NCI-H69 (cell line): ENCODE measurements at regions not wholly inside any gene's neighbourhood (a gene's known extent, or its start where the extent isn't known, plus 50 kb on each side); places are given as distances from the start of the nearest gene placed in this dataset.

Experiments
- DNase-seq: peaks from one replicate; lab custom pipeline; 2025; lab: John Stamatoyannopoulos, UW

DNA sequence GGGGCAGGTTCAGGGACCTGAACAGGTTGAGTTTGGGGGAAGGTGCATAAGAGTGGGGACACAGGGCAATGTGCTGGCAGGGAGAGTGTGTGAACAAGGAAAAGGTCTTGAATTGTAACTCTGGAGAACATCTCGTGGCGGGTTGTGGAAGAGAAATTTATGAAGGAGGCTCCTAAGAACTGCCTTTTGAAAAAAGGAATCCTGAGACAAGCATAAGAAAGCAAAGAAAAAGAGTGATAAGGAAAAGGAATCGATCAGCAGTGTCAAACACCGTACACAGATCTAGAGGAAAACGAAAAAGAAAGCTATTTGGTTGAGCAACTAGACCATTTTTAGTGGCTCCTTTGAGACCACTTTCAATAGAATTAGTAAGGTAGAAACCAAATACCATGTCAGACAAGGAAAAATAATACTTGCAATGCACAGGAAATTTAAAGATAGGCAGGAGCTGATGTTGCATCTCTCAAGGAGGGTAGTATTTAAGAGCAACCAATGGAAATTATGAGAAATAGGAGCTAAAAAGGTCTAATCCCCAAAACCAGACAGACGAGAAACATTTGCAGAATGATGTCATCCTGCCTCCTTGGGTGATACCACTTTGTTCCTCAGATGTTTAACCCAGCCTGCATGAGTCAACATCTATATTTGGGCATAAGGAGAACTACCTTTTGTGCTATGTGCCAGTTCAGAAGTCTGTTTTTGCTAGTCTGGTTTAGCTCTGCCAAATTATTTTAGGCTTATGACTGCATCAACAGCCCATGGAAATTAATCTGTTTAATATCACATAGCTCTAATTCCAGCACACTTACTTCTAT, 64.5 kb upstream of the STK38L start:
- peak; percentile 76 for DNase-seq

DNA sequence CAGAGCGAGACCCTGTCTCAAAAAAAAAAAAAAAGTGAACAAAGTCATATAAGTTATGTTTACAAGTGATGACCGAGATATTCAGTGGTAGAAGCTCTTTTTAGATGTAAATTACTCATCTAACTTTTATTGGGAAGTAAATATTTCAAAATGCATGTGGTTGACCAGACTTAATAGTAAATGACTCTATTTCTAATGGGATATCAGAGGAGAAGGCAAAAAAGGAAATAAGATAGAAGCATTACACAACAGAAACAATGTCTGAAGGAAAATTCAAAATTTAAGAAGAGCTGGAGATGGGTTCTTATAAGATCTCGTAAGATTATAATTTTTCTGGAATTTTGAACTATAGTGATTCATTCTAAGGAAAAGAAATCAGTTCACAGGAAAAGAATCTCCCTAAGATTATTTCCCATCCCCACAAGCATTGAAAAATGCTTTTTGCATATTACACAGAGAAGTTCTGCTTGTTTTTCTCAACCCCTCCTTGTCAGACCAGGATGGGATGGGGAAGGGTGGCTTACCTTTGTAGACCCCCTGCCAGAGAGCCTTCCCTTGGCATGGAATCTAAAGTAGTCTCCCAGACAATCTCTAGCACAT, 63.1 kb upstream of the STK38L start:
- DNase-seq, result no peak

- DNase-seq, result no peak
Observed at GRCh38 chr12:27183342-27183741, 60.7 kb upstream of the STK38L start.

DNA sequence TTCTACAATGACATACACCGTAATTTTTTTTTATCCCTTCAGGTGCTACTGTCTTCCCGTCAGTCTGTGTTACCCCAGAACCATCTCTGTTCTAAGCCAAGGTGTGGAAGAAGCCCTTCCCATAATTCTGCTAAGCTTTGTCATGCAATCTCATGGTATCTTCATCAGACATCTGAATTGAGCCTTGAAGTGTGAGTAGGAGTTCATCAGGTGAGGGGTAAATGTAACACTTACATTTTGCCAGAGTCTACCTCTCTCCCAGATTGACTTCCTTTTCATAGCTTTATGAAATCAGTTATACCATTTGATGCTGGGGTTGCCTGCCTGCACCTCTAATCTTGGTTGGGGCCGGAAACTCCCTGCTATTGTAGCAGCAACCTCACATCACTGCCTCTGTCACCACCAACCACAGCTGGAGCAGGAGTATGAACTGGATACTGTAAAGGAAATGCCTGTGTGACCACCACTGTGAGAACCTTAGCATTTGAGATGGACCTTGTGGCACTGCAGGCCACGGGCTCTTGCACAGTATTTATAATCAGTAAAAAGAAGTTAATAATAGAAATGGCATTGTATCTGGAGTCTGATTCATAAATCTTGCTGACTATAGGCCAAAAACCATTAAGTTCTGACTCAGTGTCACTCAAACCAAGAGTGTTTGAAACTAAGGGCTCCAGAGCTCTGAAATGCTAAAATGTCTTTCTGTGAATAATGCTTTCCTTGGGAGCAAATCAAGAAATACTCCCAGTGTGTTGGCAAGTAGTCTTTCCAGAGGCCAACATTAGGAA, 58.7 kb upstream of the STK38L start:
- no peak for DNase-seq

- DNase-seq, result no peak
Observed at GRCh38 chr12:27186022-27186839, 57.9 kb upstream of the STK38L start.

DNA sequence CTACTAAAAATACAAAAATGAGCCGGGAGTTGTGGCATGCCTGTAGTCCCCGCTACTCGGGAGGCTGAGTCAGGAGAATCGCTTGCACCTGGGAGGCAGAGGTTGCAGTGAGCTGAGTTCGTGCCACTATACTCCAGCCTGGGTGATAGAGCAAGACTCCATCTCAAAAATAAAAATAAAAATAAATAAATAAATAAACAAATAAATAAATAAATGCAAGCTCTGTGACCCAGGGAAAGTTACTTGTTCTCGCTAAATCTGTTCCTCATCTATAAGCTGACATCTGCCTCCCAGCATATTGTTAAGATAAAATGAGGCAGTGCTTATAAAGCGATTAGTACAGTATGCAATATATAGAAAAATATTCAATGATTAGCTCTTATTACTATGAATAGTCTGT, 56.4 kb upstream of the STK38L start:
- DNase-seq, result no peak

- no peak for DNase-seq
Observed at GRCh38 chr12:27190761-27191160, 53.3 kb upstream of the STK38L start.

- DNase-seq, result no peak
Observed at GRCh38 chr12:27191531-27191930, 52.6 kb upstream of the STK38L start.

- no peak for DNase-seq
Observed at GRCh38 chr12:27192118-27192802, 51.8 kb upstream of the STK38L start.

GRCh38 chr12:27193106-27193505, 51.0 kb upstream of the STK38L start:
- peak; percentile 73 for DNase-seq

DNA sequence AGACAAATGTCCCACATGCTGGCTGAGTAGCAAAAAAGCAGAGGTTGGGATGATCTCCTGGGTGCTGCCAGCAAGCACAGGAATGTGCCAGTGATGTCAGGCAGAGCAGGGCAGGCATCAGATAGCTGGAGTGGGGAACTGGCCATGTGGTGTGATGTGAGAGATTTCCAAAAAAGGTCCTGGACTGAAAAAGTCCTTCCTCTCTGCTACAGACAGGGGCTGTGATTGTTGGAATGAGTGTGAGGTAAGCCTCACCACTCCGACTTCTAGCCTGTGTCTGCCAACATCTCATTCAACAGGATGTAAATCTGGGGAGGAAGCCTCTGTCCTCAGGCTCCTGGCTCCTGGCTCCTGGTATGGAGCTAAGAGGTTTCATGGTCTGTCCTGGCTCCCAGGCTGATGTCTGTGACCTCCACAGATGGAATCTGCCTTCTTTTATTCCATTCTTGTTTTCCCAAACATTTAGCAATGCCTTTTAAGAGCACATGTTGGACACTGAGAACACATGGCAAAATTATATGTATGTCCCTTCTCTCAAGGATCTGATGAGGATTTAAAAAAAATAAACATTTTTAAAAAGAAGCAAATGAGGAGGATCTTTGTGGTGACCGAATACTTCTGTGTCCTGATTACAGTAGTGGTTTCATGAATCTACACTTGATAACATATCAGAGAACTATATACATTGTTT, 50.1 kb upstream of the STK38L start:
- peak; percentile 68 for DNase-seq
